ENCODE measurements at regions not wholly inside any gene's neighbourhood (a gene's known extent, or its start where the extent isn't known, plus 50 kb on each side); places are given as distances from the start of the nearest gene placed in this dataset.
A peak's percentile ranks its signal among the peaks of the same experiment; 100 is the strongest.

- no peak for DNase-seq (ENCODE audit: low read depth)
- TF ChIP-seq EZH2 (IDR thresholded peaks at IDR 0.05; ENCODE audit: insufficient read depth, low read length): no peak
- TF ChIP-seq CTCF (IDR thresholded peaks at IDR 0.05; ENCODE audit: insufficient read depth, low read depth, low read length): no peak
- no peaks in the 10 kb centered on the region for H3K79me2 ChIP-seq (ENCODE audit: insufficient read depth, low read length)
Observed at GRCh38 chr1:30201015-30201414, 522.4 kb downstream of the MATN1 start.

GRCh38 chr1:30200161-30200560 lies 523.2 kb downstream of the MATN1 start:
- no peak overlapping the region for H3K9ac ChIP-seq (ENCODE audit: low read length)
- DNase-seq (ENCODE audit: low read depth) (peak; percentile 10), FAIRE-seq (no peak)
- no peak overlapping the region for H3K4me3 ChIP-seq (ENCODE audit: insufficient read depth, low read depth, low read length)
- TF ChIP-seq CTCF (IDR thresholded peaks at IDR 0.05; ENCODE audit: insufficient read depth, low read depth, low read length): no peak
- TF ChIP-seq EZH2 (IDR thresholded peaks at IDR 0.05; ENCODE audit: insufficient read depth, low read length): no peak
- no peak overlapping the region for H3K4me2 ChIP-seq (ENCODE audit: low read length)
- no peaks in the 10 kb centered on the region for H3K79me2 ChIP-seq (ENCODE audit: insufficient read depth, low read length)
- no peaks in the 10 kb centered on the region for H3K36me3 ChIP-seq (ENCODE audit: insufficient read depth, low read length)
- Mint-ChIP-seq H3K4me1 (ENCODE audit: low read depth, unreplicated experiment) (no peaks in the 10 kb centered on the region), H3K27me3 (ENCODE audit: low read depth, unreplicated experiment) (peaks cover 29% of the 10 kb centered on the region), H3K9me3 (ENCODE audit: unreplicated experiment) (no peaks in the 10 kb centered on the region), H3K36me3 (ENCODE audit: low read depth, unreplicated experiment) (peaks cover 2% of the 10 kb centered on the region), H3K27ac (ENCODE audit: unreplicated experiment) (no peak overlapping the region), H3K4me3 (ENCODE audit: unreplicated experiment) (peak overlapping the region; percentile 29)
- H3K27ac ChIP-seq (ENCODE audit: low read depth, low read length): no peak overlapping the region
- no peak overlapping the region for H2AFZ ChIP-seq (ENCODE audit: low read depth, low read length)
- H3K27me3 ChIP-seq (ENCODE audit: insufficient read depth, low read length): no peaks in the 10 kb centered on the region
- H3K9me3 ChIP-seq (ENCODE audit: insufficient read depth, low read depth, low read length): no peaks in the 10 kb centered on the region
- no peaks in the 10 kb centered on the region for H4K20me1 ChIP-seq (ENCODE audit: insufficient read depth, low read length)
- no peaks in the 10 kb centered on the region for H3K4me1 ChIP-seq (ENCODE audit: insufficient read depth, low read length)

More at GRCh38 chr1:30201015-30201414, 522.4 kb downstream of the MATN1 start:
- FAIRE-seq: no peak
- no peaks in the 10 kb centered on the region for H3K9me3 Mint-ChIP-seq (ENCODE audit: unreplicated experiment)
- H3K4me3 Mint-ChIP-seq (ENCODE audit: unreplicated experiment): no peak overlapping the region
- Histone ChIP-seq H3K27me3 (ENCODE audit: insufficient read depth, low read length) (no peaks in the 10 kb centered on the region), H3K9me3 (ENCODE audit: insufficient read depth, low read depth, low read length) (no peaks in the 10 kb centered on the region), H3K4me3 (ENCODE audit: insufficient read depth, low read depth, low read length) (no peak overlapping the region), H3K9ac (ENCODE audit: low read length) (no peak overlapping the region), H3K27ac (ENCODE audit: low read depth, low read length) (no peak overlapping the region), H4K20me1 (ENCODE audit: insufficient read depth, low read length) (no peaks in the 10 kb centered on the region), H3K36me3 (ENCODE audit: insufficient read depth, low read length) (no peaks in the 10 kb centered on the region), H3K4me1 (ENCODE audit: insufficient read depth, low read length) (no peaks in the 10 kb centered on the region), H3K4me2 (ENCODE audit: low read length) (no peak overlapping the region), H2AFZ (ENCODE audit: low read depth, low read length) (no peak overlapping the region)
- no peak overlapping the region for H3K27ac Mint-ChIP-seq (ENCODE audit: unreplicated experiment)
- H3K36me3 Mint-ChIP-seq (ENCODE audit: low read depth, unreplicated experiment): peaks cover 2% of the 10 kb centered on the region
- H3K27me3 Mint-ChIP-seq (ENCODE audit: low read depth, unreplicated experiment): peaks cover 24% of the 10 kb centered on the region
- H3K4me1 Mint-ChIP-seq (ENCODE audit: low read depth, unreplicated experiment): no peaks in the 10 kb centered on the region

DNA sequence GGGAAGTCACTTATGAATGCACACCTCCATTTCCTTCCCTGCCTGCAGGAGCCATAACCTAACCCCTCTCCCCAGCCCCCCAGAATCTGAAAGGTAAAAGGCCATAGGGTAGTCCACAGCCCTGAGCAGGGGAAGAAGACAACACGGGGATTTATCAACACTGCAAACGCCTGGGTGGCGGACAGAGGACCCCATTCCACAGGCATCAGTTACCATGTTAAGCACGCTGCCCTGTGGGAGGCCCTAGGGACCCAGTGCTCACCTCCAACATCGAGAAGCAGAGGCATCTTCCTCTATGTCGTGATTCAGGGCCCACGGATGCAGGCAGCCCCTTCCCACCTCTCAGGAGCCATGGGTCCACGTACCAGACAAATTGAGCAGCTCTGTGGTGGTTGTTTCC lies 523.8 kb downstream of the MATN1 start:
- H3K9me3 ChIP-seq (ENCODE audit: insufficient read depth, low read depth, low read length): no peaks in the 10 kb centered on the region
- H3K27ac ChIP-seq (ENCODE audit: low read depth, low read length): no peak overlapping the region
- Mint-ChIP-seq H3K4me1 (ENCODE audit: low read depth, unreplicated experiment) (no peaks in the 10 kb centered on the region), H3K27ac (ENCODE audit: unreplicated experiment) (no peak overlapping the region), H3K4me3 (ENCODE audit: unreplicated experiment) (no peak overlapping the region), H3K27me3 (ENCODE audit: low read depth, unreplicated experiment) (peaks cover 35% of the 10 kb centered on the region), H3K9me3 (ENCODE audit: unreplicated experiment) (no peaks in the 10 kb centered on the region), H3K36me3 (ENCODE audit: low read depth, unreplicated experiment) (peaks cover 2% of the 10 kb centered on the region)
- TF ChIP-seq EZH2 (IDR thresholded peaks at IDR 0.05; ENCODE audit: insufficient read depth, low read length) (no peak), CTCF (IDR thresholded peaks at IDR 0.05; ENCODE audit: insufficient read depth, low read depth, low read length) (no peak)
- no peak overlapping the region for H2AFZ ChIP-seq (ENCODE audit: low read depth, low read length)
- no peaks in the 10 kb centered on the region for H3K79me2 ChIP-seq (ENCODE audit: insufficient read depth, low read length)
- no peak overlapping the region for H3K4me2 ChIP-seq (ENCODE audit: low read length)
- no peaks in the 10 kb centered on the region for H3K27me3 ChIP-seq (ENCODE audit: insufficient read depth, low read length)
- H3K4me3 ChIP-seq (ENCODE audit: insufficient read depth, low read depth, low read length): no peak overlapping the region
- DNase-seq (ENCODE audit: low read depth) (no peak), FAIRE-seq (no peak)
- H3K9ac ChIP-seq (ENCODE audit: low read length): no peak overlapping the region
- H3K36me3 ChIP-seq (ENCODE audit: insufficient read depth, low read length): no peaks in the 10 kb centered on the region
- H3K4me1 ChIP-seq (ENCODE audit: insufficient read depth, low read length): no peaks in the 10 kb centered on the region
- H4K20me1 ChIP-seq (ENCODE audit: insufficient read depth, low read length): no peaks in the 10 kb centered on the region
